ENCODE measurements at regions not wholly inside any gene's neighbourhood (a gene's known extent, or its start where the extent isn't known, plus 50 kb on each side); places are given as distances from the start of the nearest gene placed in this dataset.

DNA sequence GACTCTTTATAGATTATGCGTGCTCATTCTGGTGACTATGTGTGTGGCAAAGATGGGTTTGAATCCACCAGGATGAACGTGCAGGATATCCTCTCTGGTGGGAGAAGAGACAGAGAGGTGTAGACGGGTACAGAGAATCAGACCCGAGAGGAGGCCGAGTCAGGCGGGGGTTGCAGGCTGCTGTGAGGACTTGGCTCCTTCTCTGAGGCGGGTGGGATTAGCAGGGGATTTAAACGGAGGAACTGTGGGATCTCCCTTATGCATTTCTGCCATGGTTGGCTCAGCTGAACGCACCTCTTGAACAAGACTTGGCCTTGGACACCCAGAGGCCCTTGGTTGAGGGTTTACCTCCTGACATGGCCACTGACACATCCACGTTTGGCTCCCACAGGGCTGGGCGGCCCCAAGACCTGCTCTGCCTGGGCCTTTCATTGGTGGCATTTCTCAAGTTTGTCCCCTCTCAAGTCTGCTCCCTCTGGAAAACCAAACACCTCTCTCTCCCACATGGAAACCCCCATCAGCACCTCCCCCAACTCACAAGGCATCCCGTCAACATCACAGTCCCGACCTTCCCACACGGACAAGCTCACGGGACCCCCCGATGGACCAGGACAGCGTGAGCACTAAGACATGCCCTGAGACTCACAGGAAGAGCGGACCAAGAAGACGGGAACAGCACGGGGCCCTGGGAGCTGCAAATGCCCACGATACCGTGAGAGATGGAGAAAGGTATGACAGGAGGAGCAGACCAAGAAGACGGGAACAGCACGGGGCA, 158.3 kb downstream of the RTP5 start:
- TF ChIP-seq ZNF274 (IDR thresholded peaks at IDR 0.05; ENCODE audit: low read depth, low read length): no peak
- H3K4me3 ChIP-seq (ENCODE audit: low read length): no peak overlapping the region

GRCh38 chr2:242029422-242030225, 160.1 kb downstream of the RTP5 start:
- H3K4me3 ChIP-seq (ENCODE audit: low read length): no peak overlapping the region
- TF ChIP-seq ZNF274 (IDR thresholded peaks at IDR 0.05; ENCODE audit: low read depth, low read length): no peak

DNA sequence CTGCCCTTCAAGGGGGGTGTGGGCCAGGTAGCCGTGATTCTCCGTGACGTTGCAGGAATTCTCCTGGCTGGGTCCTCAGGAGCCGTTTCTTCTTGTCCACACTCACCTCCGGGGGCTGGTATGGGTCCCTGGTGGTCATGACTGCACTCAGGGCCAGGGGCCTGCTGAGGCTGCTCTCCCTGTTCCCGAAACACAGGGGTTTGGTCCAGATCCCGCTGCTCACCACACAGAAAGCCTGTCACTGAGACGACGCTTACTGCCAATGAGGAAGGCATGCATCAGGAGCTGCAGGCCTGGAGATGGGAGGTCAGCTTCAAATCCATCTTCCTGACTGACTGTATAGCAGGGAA, 160.7 kb downstream of the RTP5 start:
- TF ChIP-seq ZNF274 (IDR thresholded peaks at IDR 0.05; ENCODE audit: low read depth, low read length): no peak
- no peak overlapping the region for H3K4me3 ChIP-seq (ENCODE audit: low read length)

- H3K4me3 ChIP-seq (ENCODE audit: low read length): no peak overlapping the region
- TF ChIP-seq ZNF274 (IDR thresholded peaks at IDR 0.05; ENCODE audit: low read depth, low read length): no peak
These were observed 161.3 kb downstream of the RTP5 start for GRCh38 chr2:242030858-242031257.

GRCh38 chr2:242031481-242032019, 162.0 kb downstream of the RTP5 start:
- TF ChIP-seq ZNF274 (IDR thresholded peaks at IDR 0.05; ENCODE audit: low read depth, low read length): no peak
- H3K4me3 ChIP-seq (ENCODE audit: low read length): no peak overlapping the region

- TF ChIP-seq ZNF274 (IDR thresholded peaks at IDR 0.05; ENCODE audit: low read depth, low read length): no peak
- H3K4me3 ChIP-seq (ENCODE audit: low read length): no peak overlapping the region
These were observed 163.5 kb downstream of the RTP5 start for GRCh38 chr2:242032780-242033656.

DNA sequence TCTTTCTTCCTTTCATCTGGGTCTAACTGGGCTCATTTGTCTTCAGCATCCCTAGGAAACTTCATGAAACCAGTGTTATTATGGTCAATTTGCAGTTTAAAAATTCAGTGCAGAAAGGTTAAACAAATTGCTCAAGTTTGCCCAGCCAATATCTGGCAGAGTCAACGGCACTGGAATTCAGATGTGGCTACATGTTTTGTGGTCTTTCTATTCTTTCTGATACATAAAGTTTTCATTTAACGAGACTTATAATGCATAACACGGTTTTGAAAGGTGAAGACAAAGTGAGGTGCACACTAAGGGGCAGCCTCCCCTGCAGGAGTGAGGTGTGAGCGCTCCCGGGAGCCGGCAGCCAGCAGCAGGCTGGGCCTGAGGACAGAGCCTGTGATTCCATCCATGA, 164.6 kb downstream of the RTP5 start:
- no peak overlapping the region for H3K4me3 ChIP-seq (ENCODE audit: low read length)
- no peak for TF ChIP-seq ZNF274 (IDR thresholded peaks at IDR 0.05; ENCODE audit: low read depth, low read length)

- TF ChIP-seq ZNF274 (IDR thresholded peaks at IDR 0.05; ENCODE audit: low read depth, low read length): no peak
- H3K4me3 ChIP-seq (ENCODE audit: low read length): no peak overlapping the region
These were observed 165.7 kb downstream of the RTP5 start for GRCh38 chr2:242034996-242035814.

DNA sequence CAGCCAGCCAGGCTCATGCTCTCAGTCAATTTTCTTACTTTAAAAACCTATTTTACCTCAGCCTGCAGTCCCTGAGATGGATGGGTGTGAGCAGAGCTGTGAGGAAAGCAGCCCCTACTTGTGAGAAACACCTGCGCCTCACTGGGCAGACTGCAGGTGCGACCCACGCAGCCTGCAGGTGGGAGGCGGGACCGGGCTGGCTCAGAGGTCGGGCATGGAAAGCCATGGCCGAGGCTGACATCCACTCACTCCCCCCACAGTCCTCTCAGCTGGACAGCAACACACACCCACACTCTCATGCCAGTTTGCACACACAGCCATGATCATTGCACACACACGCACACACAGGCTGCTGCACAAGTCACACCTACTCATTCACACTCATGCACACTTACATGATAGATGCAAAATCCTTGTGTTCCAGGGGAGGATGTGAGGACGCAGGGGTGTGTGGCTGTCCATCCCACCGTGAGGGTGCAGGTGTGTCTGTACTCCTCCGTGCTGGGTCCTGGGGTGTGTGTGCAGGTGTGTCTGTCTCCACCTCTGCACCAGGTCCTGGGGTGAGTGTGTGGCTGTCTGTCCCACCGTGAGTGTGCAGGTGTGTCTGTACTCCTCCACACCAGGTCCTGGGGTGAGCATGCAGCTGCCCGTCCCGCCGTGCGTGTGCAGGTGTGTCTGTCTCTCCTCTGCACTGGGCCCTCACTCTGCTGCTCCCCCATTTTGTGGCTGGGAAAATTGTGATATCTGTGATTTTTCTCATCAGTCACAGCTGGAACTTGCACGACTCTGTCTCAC, 166.5 kb downstream of the RTP5 start:
- no peak overlapping the region for H3K4me3 ChIP-seq (ENCODE audit: low read length)
- TF ChIP-seq ZNF274 (IDR thresholded peaks at IDR 0.05; ENCODE audit: low read depth, low read length): no peak

GRCh38 chr2:242036653-242036950, 167.1 kb downstream of the RTP5 start:
- no peak for TF ChIP-seq ZNF274 (IDR thresholded peaks at IDR 0.05; ENCODE audit: low read depth, low read length)
- H3K4me3 ChIP-seq (ENCODE audit: low read length): no peak overlapping the region

GRCh38 chr2:242038166-242038927, 168.8 kb downstream of the RTP5 start:
- no peak for TF ChIP-seq ZNF274 (IDR thresholded peaks at IDR 0.05; ENCODE audit: low read depth, low read length)

DNA sequence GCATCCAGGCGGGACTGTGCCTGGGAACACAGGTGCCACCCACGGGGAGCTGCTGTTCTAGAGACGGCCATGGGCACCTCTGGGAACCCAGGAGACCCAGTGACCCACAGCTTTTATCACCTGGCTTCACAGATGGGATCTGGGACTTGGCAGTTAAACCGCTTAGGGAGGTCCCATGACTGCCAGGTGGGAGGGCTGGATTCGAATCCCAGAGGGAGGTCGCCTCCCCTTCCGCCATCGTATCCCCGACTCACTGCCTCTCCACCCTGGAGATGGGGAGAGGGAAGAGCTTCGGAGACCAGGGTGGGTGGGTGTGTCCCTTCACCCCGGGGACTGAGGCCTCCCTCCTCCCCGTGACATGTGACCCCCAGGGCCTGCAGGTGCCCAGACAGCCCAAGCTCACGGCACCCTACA, 169.4 kb downstream of the RTP5 start:
- TF ChIP-seq ZNF274 (IDR thresholded peaks at IDR 0.05; ENCODE audit: low read depth, low read length): no peak
- H3K4me3 ChIP-seq (ENCODE audit: low read length): no peak overlapping the region

More at GRCh38 chr2:242038166-242038927, 168.8 kb downstream of the RTP5 start:
- H3K4me3 ChIP-seq (ENCODE audit: low read length): no peak overlapping the region

Measured in GM08714 (cell line).